Loucy (cell line): ENCODE measurements at regions not wholly inside any gene's neighbourhood (a gene's known extent, or its start where the extent isn't known, plus 50 kb on each side); places are given as distances from the start of the nearest gene placed in this dataset.

Source experiments
- EZH2phosphoT487 ChIP-seq: fragments of 200-600 bp; IDR thresholded peaks from 2 replicates; pipeline ENCODE4 v1.6.1; 2018; ENCODE audit warnings: antibody characterized with exemption, mild to moderate bottlenecking, moderate library complexity, borderline replicate concordance
- TF ChIP-seq, protein P1 (sequence below): fragments of 200-600 bp; sonication (generic); conservative IDR thresholded peaks from 2 replicates; pipeline ENCODE4 v1.5.1; 2014; ENCODE audit warnings: mild to moderate bottlenecking, antibody characterized with exemption, low read length

DNA sequence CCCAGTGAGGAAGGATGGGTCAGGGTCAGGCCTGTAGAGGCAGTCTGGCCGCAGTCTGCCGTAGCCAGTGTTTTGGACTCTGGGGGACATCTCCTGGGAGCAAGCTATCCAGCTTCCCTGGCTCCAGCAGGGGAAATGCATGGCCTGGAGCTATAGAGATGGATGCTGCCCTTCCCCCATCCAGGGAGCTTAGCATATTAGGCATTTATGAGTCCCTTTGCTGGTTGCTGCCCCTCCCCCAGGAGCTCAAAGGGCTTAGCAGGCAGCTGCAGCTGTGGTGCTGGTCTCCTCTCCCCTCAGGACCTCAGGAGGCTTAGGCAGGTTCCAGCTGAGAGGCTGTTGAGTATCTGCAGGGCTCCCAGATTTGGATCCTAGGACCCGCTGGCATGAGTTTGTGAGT is 1158.7 kb downstream of the DTWD2 start:
- TF ChIP-seq, protein P1, sequence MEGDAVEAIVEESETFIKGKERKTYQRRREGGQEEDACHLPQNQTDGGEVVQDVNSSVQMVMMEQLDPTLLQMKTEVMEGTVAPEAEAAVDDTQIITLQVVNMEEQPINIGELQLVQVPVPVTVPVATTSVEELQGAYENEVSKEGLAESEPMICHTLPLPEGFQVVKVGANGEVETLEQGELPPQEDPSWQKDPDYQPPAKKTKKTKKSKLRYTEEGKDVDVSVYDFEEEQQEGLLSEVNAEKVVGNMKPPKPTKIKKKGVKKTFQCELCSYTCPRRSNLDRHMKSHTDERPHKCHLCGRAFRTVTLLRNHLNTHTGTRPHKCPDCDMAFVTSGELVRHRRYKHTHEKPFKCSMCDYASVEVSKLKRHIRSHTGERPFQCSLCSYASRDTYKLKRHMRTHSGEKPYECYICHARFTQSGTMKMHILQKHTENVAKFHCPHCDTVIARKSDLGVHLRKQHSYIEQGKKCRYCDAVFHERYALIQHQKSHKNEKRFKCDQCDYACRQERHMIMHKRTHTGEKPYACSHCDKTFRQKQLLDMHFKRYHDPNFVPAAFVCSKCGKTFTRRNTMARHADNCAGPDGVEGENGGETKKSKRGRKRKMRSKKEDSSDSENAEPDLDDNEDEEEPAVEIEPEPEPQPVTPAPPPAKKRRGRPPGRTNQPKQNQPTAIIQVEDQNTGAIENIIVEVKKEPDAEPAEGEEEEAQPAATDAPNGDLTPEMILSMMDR: no peak
- no peak for TF ChIP-seq EZH2phosphoT487
